ENCODE measurements at regions not wholly inside any gene's neighbourhood (a gene's known extent, or its start where the extent isn't known, plus 50 kb on each side); places are given as distances from the start of the nearest gene placed in this dataset.

DNA sequence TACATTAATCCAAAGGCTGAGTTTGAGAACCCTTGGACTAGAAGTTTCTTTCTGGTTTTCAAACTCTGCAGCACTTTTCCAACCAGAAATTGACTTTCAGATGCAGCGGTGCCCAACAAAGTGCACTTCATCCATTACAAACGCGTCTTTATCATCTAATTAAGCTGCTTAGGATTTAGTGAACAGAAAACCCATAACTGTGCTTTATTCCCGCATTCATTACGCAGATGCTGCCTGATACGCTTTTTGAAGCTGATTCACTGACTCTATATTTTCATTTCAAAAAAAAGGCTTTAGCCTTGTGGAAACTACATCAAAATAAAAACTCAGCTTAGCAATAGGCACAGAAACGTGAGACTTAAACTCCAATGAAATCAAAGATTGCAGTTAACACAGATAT is 69.8 kb upstream of the CTXND1 start:
- no peak for TF ChIP-seq CTCF (IDR thresholded peaks at IDR 0.05)
- ATAC-seq (ENCODE audit: insufficient number of reproducible peaks, low FRiP score, low read depth) (no peak), DNase-seq (ENCODE audit: low spot score) (no peak)
- Histone ChIP-seq H3K4me3 (no peak overlapping the region), H3K9me3 (no peaks in the 10 kb centered on the region), H3K4me1 (ENCODE audit: control insufficient read depth in 1 of 2, low read depth in 2 of 2) (no peaks in the 10 kb centered on the region), H3K27ac (no peak overlapping the region), H3K36me3 (no peaks in the 10 kb centered on the region), H3K27me3 (replicated peaks; ENCODE audit: insufficient read depth) (no peaks in the 10 kb centered on the region)

DNA sequence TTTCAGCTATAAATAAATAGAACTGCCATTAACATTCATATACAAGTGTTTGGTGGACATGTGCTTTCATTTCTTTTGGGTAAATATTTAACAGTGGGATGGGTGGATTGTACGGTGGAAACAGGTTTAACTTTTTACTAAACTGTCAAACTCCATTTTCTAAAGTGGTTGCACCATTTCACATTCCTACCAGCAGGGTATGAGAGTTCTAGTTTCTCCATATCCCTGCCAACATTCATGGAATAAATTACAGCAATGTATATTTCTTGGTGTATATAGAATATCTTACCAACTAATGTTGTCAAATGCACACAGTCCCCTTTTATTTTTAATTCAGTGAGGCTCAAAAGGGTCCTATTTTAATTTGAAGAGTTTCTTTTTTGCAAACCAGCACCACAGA is 71.3 kb upstream of the CTXND1 start:
- no peak for TF ChIP-seq CTCF (IDR thresholded peaks at IDR 0.05)
- no peaks in the 10 kb centered on the region for H3K36me3 ChIP-seq
- no peaks in the 10 kb centered on the region for H3K9me3 ChIP-seq
- H3K4me1 ChIP-seq (ENCODE audit: control insufficient read depth in 1 of 2, low read depth in 2 of 2) = no peaks in the 10 kb centered on the region
- DNase-seq (ENCODE audit: low spot score) (no peak), ATAC-seq (ENCODE audit: insufficient number of reproducible peaks, low FRiP score, low read depth) (no peak)
- no peaks in the 10 kb centered on the region for H3K27me3 ChIP-seq (replicated peaks; ENCODE audit: insufficient read depth)
- H3K4me3 ChIP-seq = no peak overlapping the region
- no peak overlapping the region for H3K27ac ChIP-seq

DNA sequence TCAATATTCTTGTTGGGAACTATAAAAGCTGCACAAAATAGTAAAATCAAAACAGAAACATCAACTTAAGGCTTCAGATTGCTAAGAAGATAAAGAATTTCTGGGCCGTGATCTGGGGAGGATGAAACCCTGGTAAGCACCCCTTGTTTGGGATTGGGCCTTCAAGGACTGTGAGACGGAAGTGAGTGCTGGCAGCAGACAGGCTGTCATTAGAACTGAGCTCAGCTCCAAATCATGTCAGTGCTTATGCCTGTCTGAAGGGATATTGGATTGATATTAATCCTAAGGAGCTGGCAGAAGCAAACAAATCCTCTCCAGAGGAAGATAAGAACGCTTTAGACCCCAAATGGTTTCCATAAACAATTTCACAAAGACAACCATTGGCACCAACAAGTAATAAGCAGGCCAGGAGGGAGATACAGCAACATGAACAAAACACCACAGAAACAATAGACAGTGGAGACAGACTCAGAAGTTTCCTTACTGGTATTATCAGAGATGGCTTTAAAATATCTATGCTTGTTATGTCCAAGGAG is 72.6 kb upstream of the CTXND1 start:
- DNase-seq (ENCODE audit: low spot score) = no peak
- H3K4me1 ChIP-seq (ENCODE audit: control insufficient read depth in 1 of 2, low read depth in 2 of 2) = no peaks in the 10 kb centered on the region
- no peaks in the 10 kb centered on the region for H3K27me3 ChIP-seq (replicated peaks; ENCODE audit: insufficient read depth)
- no peak for TF ChIP-seq CTCF (IDR thresholded peaks at IDR 0.05)
- no peaks in the 10 kb centered on the region for H3K9me3 ChIP-seq
- no peak overlapping the region for H3K4me3 ChIP-seq
- H3K27ac ChIP-seq = no peak overlapping the region
- ATAC-seq (ENCODE audit: insufficient number of reproducible peaks, low FRiP score, low read depth) = no peak
- no peaks in the 10 kb centered on the region for H3K36me3 ChIP-seq

DNA sequence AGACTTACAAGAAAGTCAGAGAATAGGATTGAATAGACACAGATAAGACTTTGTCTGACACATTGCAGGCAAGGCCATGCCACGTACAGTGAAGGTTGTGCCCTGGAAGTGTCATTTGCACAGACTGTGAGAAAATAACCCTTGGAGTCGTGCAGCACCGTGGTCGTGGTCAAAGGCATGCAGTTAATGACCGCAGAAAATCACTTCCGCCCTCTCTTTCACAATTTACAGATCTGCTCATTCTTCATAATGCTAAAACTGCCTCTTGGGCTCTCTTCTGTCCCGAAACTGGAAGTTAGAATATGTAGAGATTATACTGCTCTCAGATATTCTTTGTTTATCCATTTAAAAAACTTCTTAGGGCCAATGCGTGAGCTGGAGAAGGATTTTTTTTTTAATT is 73.2 kb upstream of the CTXND1 start:
- Histone ChIP-seq H3K27ac (no peak overlapping the region), H3K27me3 (replicated peaks; ENCODE audit: insufficient read depth) (no peaks in the 10 kb centered on the region), H3K4me1 (ENCODE audit: control insufficient read depth in 1 of 2, low read depth in 2 of 2) (no peaks in the 10 kb centered on the region), H3K36me3 (no peaks in the 10 kb centered on the region), H3K4me3 (no peak overlapping the region), H3K9me3 (no peaks in the 10 kb centered on the region)
- DNase-seq (ENCODE audit: low spot score) = no peak
- TF ChIP-seq CTCF (IDR thresholded peaks at IDR 0.05) = no peak
- ATAC-seq (ENCODE audit: insufficient number of reproducible peaks, low FRiP score, low read depth) = no peak

- Histone ChIP-seq H3K27ac (no peak overlapping the region), H3K4me3 (no peak overlapping the region), H3K4me1 (ENCODE audit: control insufficient read depth in 1 of 2, low read depth in 2 of 2) (no peaks in the 10 kb centered on the region), H3K9me3 (no peaks in the 10 kb centered on the region), H3K36me3 (no peaks in the 10 kb centered on the region), H3K27me3 (replicated peaks; ENCODE audit: insufficient read depth) (no peaks in the 10 kb centered on the region)
- DNase-seq (ENCODE audit: low spot score) (no peak), ATAC-seq (ENCODE audit: insufficient number of reproducible peaks, low FRiP score, low read depth) (no peak)
- no peak for TF ChIP-seq CTCF (IDR thresholded peaks at IDR 0.05)
These were observed 74.3 kb upstream of the CTXND1 start for GRCh38 chr15:80326270-80326669.

Data from thoracic aorta (tissue), 2 donors.